Activated naive CD8-positive, alpha-beta T cell treated with anti-CD3 and anti-CD28 coated beads, Interleukin-2, amount 50 U/mL, for 24 hours (primary cell): ENCODE measurements at regions not wholly inside any gene's neighbourhood (a gene's known extent, or its start where the extent isn't known, plus 50 kb on each side); places are given as distances from the start of the nearest gene placed in this dataset.

Experiments used
- ATAC-seq: fragments of 150-1000 bp; cut with Tn5 transposase; one replicate; pipeline ENCODE4 v1.10.0; 2021
- DNase-seq: peaks from one replicate; pipeline ENCODE4 v3.0.0; 2021
- H3K27ac Mint-ChIP-seq: one replicate; pipeline ENCODE4 v1.8.0; 2021; ENCODE audit warnings: mild to moderate bottlenecking, mixed read lengths
- H3K27me3 Mint-ChIP-seq: one replicate; pipeline ENCODE4 v1.8.0; 2021; ENCODE audit warnings: mixed read lengths
- H3K36me3 Mint-ChIP-seq: one replicate; pipeline ENCODE4 v1.8.0; 2021; ENCODE audit warnings: low read depth, mixed read lengths
- H3K4me1 Mint-ChIP-seq: one replicate; pipeline ENCODE4 v1.8.0; 2021; ENCODE audit warnings: mixed read lengths
- H3K4me3 Mint-ChIP-seq: one replicate; pipeline ENCODE4 v1.8.0; 2021; ENCODE audit warnings: mild to moderate bottlenecking, moderate library complexity, mixed read lengths
- H3K9me3 Mint-ChIP-seq: one replicate; pipeline ENCODE4 v1.8.0; 2021; ENCODE audit warnings: mixed read lengths

DNA sequence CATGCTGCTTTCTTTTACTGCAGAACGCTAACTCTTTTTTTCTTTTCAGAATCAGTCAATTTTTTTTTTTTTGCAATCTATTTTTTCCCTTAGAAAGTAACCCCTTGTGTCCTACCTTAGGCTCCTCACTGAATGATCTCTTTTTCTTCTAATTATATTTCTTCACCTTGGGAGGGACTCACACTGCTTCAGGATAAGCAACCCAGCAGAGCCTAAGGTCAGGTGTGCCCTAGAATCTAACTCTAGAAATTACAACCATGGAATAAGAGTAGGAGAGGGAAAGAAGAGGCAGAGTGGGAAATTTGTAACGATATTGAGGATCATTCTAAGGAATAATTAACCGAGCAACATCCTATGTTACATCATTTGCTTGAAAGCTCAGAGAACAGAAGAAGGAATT lies 564.0 kb upstream of the MEF2C start:
- peaks cover 6% of the 10 kb centered on the region for H3K4me1 Mint-ChIP-seq
- peaks cover 4% of the 10 kb centered on the region for H3K9me3 Mint-ChIP-seq
- H3K27me3 Mint-ChIP-seq: no peaks in the 10 kb centered on the region
- ATAC-seq: no peak
- no peak for DNase-seq
- no peak overlapping the region for H3K27ac Mint-ChIP-seq
- no peaks in the 10 kb centered on the region for H3K36me3 Mint-ChIP-seq
- no peak overlapping the region for H3K4me3 Mint-ChIP-seq

DNA sequence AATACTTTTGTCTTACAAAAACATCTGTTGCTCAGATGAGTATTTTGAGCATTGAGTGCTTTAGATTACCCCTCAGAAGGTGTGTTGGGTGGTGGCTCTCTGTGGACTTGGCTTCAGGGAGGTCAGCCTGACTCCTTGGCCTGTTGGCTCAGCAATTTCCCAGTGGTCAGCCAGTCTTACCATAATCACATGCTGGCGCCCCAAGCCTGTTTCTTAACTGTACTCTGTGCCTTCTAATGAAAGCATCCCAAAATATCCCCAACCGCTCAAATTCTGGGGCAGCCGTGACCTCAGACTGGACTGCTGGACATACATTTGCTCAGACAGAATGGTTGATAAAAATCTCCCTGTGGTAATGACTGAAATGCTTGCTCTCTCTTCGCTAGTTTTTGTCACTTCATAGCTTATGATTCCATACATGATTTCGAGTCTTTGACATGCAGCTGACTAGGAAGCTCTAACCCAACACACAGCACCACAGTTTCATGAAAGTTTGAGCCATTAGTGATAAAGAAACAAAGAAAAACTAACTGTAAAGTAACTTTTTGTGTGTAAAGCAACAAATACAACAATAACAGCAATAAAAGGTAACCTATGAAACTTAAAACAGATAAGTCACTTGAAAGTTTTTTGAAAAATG lies 562.2 kb upstream of the MEF2C start:
- peaks cover 4% of the 10 kb centered on the region for H3K9me3 Mint-ChIP-seq
- peaks cover 5% of the 10 kb centered on the region for H3K4me1 Mint-ChIP-seq
- H3K4me3 Mint-ChIP-seq: no peak overlapping the region
- H3K27ac Mint-ChIP-seq: peak overlapping the region; percentile 10
- no peaks in the 10 kb centered on the region for H3K36me3 Mint-ChIP-seq
- ATAC-seq: no peak
- DNase-seq: no peak
- H3K27me3 Mint-ChIP-seq: no peaks in the 10 kb centered on the region

DNA sequence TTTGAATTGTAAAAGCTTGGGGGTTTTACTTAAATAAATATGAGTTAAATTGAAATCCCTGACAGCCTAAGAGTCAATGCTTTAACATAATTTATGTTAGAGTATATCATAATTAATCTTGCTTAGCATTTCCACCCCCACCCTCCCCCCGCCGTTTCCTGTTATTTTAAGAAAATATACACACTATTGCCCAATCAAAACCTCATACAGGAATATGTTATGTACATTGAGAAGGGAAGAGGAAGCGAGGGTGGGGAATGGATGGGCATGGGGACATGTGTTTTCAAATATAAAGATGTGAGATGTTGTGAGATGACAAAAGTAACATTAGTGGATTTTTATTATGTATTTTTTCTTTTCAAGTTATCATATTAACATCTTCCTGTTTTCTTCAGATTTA lies 561.1 kb upstream of the MEF2C start:
- H3K4me3 Mint-ChIP-seq: no peak overlapping the region

DNA sequence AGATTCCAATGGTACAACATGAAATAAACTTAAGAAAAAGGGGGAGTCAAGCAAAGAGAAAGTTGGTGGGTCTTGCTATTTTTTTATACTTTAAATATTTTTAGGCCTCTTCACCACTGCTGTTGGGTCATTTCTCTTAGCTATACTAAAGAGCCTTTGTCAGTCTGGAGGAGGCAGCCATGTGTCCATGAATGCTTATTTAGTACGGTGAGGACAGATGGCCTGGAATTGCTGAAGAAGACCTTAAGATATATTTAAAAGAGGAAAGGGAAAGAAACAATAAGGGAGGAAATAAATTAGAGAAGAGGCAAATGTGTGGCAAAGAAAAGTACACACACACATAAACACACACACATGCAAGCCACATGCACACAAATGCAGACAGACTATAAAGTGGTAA lies 560.5 kb upstream of the MEF2C start:
- H3K4me1 Mint-ChIP-seq: peaks cover 9% of the 10 kb centered on the region
- peaks cover 4% of the 10 kb centered on the region for H3K9me3 Mint-ChIP-seq
- no peaks in the 10 kb centered on the region for H3K36me3 Mint-ChIP-seq
- peak overlapping the region; percentile 34 for H3K27ac Mint-ChIP-seq
- DNase-seq (no peak), ATAC-seq (no peak)
- H3K27me3 Mint-ChIP-seq: no peaks in the 10 kb centered on the region
- H3K4me3 Mint-ChIP-seq: no peak overlapping the region

More for the DNA sequence above, 561.1 kb upstream of the MEF2C start:
- no peaks in the 10 kb centered on the region for H3K36me3 Mint-ChIP-seq
- H3K27me3 Mint-ChIP-seq: no peaks in the 10 kb centered on the region
- DNase-seq (no peak), ATAC-seq (no peak)
- H3K27ac Mint-ChIP-seq: no peak overlapping the region
- peaks cover 4% of the 10 kb centered on the region for H3K9me3 Mint-ChIP-seq
- H3K4me1 Mint-ChIP-seq: peaks cover 9% of the 10 kb centered on the region

DNA sequence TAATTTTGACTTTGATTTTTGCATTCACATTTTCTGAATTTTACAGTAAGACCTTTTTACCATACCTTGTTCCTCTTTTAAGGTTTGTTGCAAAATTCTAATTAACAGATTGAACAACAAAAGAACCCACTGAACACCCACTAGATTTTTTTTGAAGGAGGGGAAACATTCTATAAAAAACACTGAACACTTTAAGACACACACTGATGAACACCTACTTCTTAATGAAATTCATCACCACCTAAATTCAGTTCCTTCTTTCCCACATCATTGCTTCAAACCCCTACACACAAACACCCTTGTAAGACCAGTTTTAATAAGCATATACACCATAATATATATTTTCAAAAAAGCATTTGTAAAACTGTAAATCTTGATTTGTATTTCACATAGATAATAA lies 559.0 kb upstream of the MEF2C start:
- ATAC-seq (no peak), DNase-seq (no peak)
- H3K27ac Mint-ChIP-seq: no peak overlapping the region
- H3K36me3 Mint-ChIP-seq: no peaks in the 10 kb centered on the region
- peaks cover 13% of the 10 kb centered on the region for H3K4me1 Mint-ChIP-seq
- peaks cover 4% of the 10 kb centered on the region for H3K9me3 Mint-ChIP-seq
- no peaks in the 10 kb centered on the region for H3K27me3 Mint-ChIP-seq
- H3K4me3 Mint-ChIP-seq: no peak overlapping the region

DNA sequence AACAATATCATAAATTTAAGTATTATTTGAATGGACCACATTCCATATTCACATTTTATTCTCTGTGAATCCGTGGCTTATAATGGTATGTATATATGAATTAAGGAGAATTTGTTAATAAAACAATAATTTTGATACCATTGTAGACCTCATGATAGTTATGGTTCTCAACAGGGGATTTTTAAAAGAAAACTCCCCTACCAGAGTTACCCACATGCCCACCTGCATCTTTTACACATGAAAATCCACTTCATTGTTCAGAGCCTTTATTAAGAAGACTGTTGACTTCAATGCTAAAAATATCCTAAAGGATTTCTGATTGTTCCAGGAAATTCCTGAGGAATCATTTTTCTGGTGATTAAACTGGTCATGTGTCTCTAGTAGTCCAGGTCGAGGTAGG lies 557.7 kb upstream of the MEF2C start:
- Mint-ChIP-seq H3K36me3 (no peaks in the 10 kb centered on the region), H3K4me3 (no peak overlapping the region), H3K27me3 (no peaks in the 10 kb centered on the region), H3K27ac (no peak overlapping the region), H3K9me3 (peaks cover 4% of the 10 kb centered on the region), H3K4me1 (peaks cover 19% of the 10 kb centered on the region)
- ATAC-seq: no peak
- no peak for DNase-seq

DNA sequence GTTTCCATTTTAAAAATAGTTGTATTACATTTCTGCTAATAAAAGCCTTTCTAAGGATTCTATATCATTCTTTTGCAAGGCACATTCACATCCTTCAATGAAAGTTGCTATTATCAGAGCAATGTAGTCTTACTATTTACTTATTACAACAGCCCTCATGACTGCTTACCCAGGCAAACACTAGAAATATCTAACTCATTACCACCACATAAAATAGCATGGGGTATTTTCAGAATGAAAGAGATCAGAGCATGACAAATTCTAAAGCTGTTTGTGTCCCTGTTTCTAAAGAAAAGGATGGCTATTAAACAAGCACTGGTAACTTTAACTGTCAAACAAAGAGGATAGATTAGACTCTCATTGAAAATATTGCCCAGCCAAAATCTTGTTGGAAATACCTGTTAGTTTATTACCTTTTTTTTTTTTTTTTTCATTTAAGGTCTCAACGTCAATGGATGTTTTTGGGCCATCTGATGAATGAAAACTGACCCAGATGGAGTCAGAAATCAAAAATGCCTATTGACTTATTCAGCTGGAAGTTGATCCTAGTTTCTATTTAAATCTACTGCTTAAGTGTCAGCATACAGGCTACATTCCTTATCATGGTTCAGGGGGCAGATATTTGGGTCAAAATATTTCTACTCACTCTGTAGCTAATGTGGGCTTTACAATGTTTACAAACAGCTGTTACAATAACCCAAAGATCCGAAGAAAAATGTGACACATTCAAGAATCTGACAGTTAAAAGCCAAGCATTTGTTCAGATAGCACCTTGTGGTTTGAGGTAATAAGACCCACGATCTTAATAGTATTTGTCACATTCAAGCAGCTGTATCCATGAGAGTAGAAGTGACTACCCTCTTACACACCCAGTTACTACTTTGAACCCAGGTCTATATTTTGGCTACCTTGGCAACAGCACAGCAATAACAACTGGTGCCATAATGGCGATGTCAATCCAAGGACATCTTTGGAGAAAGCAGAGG lies 554.8 kb upstream of the MEF2C start:
- Mint-ChIP-seq H3K36me3 (no peaks in the 10 kb centered on the region), H3K4me1 (peaks cover 17% of the 10 kb centered on the region), H3K27ac (no peak overlapping the region), H3K4me3 (no peak overlapping the region), H3K9me3 (peaks cover 4% of the 10 kb centered on the region), H3K27me3 (no peaks in the 10 kb centered on the region)
- no peak for ATAC-seq
- no peak for DNase-seq

DNA sequence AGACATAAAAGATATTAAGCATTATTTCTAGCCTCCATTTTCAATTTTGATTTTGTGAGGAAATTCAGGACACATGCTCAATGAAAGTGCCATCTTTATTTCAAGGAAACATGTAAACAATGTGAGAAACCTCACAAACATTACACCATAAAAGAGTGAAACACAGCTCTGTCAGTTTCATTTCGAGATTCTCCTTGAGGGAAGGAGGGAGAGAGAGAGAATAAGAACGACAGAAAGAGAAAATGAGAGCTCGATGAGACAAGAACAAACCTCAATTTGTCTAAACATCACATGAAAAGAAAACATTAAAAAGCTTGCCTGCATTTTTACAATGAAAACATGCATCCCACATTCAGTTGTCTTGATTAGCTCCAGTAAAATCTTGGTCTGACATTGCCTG lies 553.5 kb upstream of the MEF2C start:
- H3K4me3 Mint-ChIP-seq: no peak overlapping the region
- H3K4me1 Mint-ChIP-seq: peaks cover 15% of the 10 kb centered on the region
- no peak for ATAC-seq
- H3K27me3 Mint-ChIP-seq: no peaks in the 10 kb centered on the region
- H3K9me3 Mint-ChIP-seq: peaks cover 4% of the 10 kb centered on the region
- no peak for DNase-seq
- H3K36me3 Mint-ChIP-seq: no peaks in the 10 kb centered on the region
- no peak overlapping the region for H3K27ac Mint-ChIP-seq

DNA sequence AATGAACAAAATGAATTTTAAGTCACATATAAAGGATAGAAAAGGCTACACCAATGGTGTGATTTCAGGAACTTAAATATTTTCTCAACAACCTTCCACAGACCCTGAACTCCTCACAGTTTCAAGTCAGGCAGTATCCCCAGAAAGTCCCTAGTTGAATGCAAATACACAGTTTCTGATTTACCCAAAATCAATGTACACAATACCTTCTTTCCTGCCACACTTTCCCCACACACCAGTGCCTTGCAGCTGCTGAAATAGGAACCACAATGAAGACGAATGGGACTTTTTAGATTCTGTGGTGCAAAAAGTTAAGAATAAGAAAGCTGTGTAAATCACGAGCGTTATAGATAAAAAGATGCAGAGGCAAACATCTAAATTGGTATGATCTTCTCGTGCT lies 552.4 kb upstream of the MEF2C start:
- no peaks in the 10 kb centered on the region for H3K27me3 Mint-ChIP-seq
- DNase-seq: no peak
- no peak overlapping the region for H3K27ac Mint-ChIP-seq
- H3K4me1 Mint-ChIP-seq: peaks cover 14% of the 10 kb centered on the region
- no peak overlapping the region for H3K4me3 Mint-ChIP-seq
- ATAC-seq: no peak
- H3K9me3 Mint-ChIP-seq: peaks cover 4% of the 10 kb centered on the region
- no peaks in the 10 kb centered on the region for H3K36me3 Mint-ChIP-seq

DNA sequence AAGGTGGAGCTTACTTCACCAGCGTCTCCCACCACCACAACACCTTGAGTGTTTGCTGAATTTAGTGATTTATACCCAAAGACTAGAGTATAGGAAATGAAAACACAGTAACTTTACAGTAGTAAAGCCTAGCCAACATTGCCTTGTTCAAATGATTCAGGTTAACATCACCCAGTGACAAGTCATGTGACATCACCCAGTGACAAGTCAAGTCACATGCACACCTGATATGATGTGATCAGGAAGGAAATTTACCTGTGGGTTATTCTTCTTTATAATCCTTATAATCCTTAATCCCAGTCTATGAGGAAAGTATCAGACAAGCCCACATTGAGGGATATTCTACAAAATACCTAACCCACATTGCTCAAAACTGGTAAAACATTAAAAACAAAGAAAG lies 545.6 kb upstream of the MEF2C start:
- H3K4me3 Mint-ChIP-seq: no peak overlapping the region
- no peak overlapping the region for H3K27ac Mint-ChIP-seq
- DNase-seq (no peak), ATAC-seq (no peak)
- no peaks in the 10 kb centered on the region for H3K36me3 Mint-ChIP-seq
- peaks cover 4% of the 10 kb centered on the region for H3K4me1 Mint-ChIP-seq
- H3K27me3 Mint-ChIP-seq: no peaks in the 10 kb centered on the region
- peaks cover 4% of the 10 kb centered on the region for H3K9me3 Mint-ChIP-seq

DNA sequence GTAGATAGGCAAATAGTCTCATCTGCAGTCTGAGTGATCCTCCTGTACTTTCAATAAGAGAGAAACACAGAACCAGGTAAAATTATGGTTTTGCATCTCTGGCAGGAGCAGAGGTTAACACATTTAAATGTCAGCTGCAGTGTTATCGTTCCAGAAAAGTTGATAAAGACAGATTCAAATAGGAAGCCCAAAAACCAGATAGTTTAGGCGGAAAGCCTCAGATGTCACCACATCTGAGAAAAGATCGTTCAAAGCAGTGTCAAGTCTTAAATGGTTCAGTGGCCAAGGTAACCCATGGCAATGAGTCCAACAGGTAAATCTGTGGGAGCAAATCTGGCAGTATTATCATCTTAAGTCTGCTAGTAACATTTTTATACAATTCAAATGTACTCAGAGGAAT lies 542.1 kb upstream of the MEF2C start:
- ATAC-seq: no peak
- Mint-ChIP-seq H3K27me3 (no peaks in the 10 kb centered on the region), H3K4me3 (no peak overlapping the region), H3K4me1 (peaks cover 4% of the 10 kb centered on the region), H3K36me3 (no peaks in the 10 kb centered on the region), H3K27ac (no peak overlapping the region), H3K9me3 (peaks cover 4% of the 10 kb centered on the region)
- no peak for DNase-seq

DNA sequence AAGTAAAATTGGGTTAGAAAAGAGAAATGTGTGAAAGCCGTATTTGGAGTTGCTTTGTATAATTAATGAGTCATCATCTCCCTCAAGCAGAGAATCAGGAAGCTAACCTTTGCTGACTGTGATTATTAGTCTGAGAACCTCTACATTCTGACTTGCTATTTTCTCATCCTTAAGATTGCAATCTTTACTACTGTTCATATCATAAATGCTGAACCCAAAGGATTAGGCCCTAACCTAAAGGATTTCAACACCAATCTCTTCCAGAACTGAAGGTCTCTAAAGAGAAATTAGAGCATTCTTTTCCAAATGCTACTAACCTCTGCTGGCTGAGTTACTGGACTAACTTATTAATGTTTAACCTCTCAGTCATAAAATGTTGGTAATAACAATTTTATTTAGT lies 538.1 kb upstream of the MEF2C start:
- H3K9me3 Mint-ChIP-seq: peaks cover 17% of the 10 kb centered on the region
- DNase-seq (no peak), ATAC-seq (no peak)
- H3K36me3 Mint-ChIP-seq: no peaks in the 10 kb centered on the region
- no peak overlapping the region for H3K4me3 Mint-ChIP-seq
- H3K27ac Mint-ChIP-seq: no peak overlapping the region
- H3K27me3 Mint-ChIP-seq: no peaks in the 10 kb centered on the region
- H3K4me1 Mint-ChIP-seq: peaks cover 7% of the 10 kb centered on the region

DNA sequence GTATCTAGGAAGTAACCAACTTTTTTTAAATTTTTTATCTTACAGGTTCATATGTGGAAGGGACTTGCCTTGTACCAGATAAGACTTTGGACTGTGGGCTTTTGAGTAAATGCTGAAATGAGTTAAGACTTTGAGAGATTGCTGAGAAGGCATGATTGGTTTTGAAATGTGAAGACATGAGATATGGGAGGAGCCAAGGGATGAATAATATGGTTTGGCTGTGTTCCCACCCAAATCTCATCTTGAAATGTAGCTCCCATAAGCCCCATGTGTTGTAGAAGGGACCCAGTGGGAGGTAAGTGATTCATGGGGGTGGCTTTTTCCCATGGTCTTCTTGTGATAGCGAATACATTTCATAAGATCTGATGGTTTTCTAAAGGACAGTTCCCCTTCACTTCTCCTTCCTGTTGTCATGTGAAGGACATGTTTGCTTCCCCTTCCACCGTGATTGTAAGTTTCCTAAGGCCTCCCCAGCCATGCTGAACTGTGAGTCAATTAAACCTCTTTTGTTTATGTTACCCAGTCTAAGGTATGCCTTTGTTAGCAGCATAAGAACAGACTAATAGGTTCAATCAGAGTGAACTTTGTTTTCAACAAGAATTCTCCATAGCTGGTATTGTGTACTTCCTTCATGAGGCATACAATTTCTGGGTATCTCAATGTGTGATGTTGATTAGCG lies 535.6 kb upstream of the MEF2C start:
- Mint-ChIP-seq H3K4me3 (no peak overlapping the region), H3K9me3 (peaks cover 17% of the 10 kb centered on the region), H3K27ac (no peak overlapping the region), H3K4me1 (peaks cover 3% of the 10 kb centered on the region), H3K36me3 (no peaks in the 10 kb centered on the region), H3K27me3 (no peaks in the 10 kb centered on the region)
- ATAC-seq (no peak), DNase-seq (no peak)

DNA sequence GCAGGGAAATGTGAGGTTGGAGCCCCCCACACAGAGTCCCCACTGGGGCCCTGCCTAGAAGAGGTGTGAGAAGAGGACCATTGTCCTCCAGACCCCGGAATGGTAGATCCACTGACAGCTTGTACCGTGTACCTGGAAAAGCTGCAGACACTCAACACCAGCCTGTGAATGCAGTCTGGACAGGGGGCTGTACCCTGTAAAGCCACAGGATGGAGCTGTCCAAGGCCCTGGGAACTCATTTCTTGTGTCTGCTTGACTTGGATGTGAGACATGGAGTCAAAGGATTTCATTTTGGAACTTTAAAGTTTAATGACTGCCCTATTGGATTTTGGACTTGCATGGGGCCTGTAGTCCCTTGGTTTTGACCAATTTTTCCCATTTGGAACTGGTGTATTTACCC lies 535.0 kb upstream of the MEF2C start:
- ATAC-seq (no peak), DNase-seq (no peak)
- H3K27ac Mint-ChIP-seq: no peak overlapping the region
- H3K4me3 Mint-ChIP-seq: no peak overlapping the region
- H3K36me3 Mint-ChIP-seq: no peaks in the 10 kb centered on the region
- H3K9me3 Mint-ChIP-seq: peaks cover 17% of the 10 kb centered on the region
- H3K4me1 Mint-ChIP-seq: peaks cover 3% of the 10 kb centered on the region
- H3K27me3 Mint-ChIP-seq: no peaks in the 10 kb centered on the region

DNA sequence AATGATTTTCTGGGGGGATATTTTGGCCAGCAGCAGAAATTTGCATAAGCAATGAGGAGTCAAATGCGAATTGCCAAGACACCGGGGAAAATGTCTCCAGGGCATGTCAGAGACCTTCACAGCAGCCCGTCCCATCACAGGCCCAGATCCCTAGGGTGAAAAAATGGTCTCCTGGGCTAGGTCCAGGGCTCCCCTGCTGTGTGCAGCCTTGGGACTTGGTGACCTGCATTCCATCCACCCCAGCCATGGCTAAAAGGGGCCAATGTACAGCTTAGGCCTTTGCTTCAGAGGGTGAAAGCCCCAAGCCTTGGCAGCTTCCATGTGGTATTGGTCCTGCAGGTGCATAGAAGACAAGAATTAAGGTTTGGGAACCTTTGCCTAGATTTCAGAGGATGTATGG lies 534.5 kb upstream of the MEF2C start:
- H3K9me3 Mint-ChIP-seq: peaks cover 17% of the 10 kb centered on the region
- H3K27ac Mint-ChIP-seq: no peak overlapping the region
- no peaks in the 10 kb centered on the region for H3K36me3 Mint-ChIP-seq
- no peak for DNase-seq
- no peak overlapping the region for H3K4me3 Mint-ChIP-seq
- peaks cover 3% of the 10 kb centered on the region for H3K4me1 Mint-ChIP-seq
- H3K27me3 Mint-ChIP-seq: no peaks in the 10 kb centered on the region
- ATAC-seq: no peak
